ENCODE measurements at regions not wholly inside any gene's neighbourhood (a gene's known extent, or its start where the extent isn't known, plus 50 kb on each side); places are given as distances from the start of the nearest gene placed in this dataset.

DNA sequence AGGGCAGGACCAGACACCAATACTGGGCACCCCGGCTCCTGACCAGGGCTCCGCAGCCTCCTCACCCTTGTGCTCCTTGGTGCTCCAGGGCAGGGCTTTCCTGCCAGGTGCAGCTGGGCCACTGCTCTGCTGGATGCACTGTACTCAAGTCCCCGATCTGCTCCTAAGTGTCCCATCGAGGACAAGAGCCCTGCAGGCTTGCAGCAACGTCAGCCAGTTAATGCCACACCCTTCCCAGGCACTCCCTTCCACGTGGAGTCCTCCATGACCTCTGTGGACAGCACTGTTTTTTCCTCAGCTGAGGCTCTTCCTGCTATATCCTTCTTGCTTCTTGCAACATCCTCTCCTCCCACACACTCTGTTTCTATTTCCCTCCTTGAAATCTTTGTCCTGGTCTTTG lies 94.0 kb upstream of the NGF start:
- Histone ChIP-seq H3K4me3 (ENCODE audit: low read length) (no peak overlapping the region), H2AFZ (ENCODE audit: low read depth, low read length) (no peak overlapping the region), H3K4me1 (ENCODE audit: low read length) (no peaks in the 10 kb centered on the region), H3K27me3 (ENCODE audit: low read depth, low read length) (no peaks in the 10 kb centered on the region), H3K9ac (ENCODE audit: low read length) (no peak overlapping the region), H3K4me2 (ENCODE audit: low read length) (no peak overlapping the region), H3K9me3 (ENCODE audit: insufficient read depth, low read length) (no peaks in the 10 kb centered on the region), H3K27ac (ENCODE audit: low read length) (no peak overlapping the region), H3K36me3 (replicated peaks; ENCODE audit: low read depth, low read length) (no peaks in the 10 kb centered on the region), H4K20me1 (ENCODE audit: insufficient read depth, low read length) (no peaks in the 10 kb centered on the region), H3K79me2 (ENCODE audit: low read length) (no peaks in the 10 kb centered on the region)
- TF ChIP-seq, protein P1, sequence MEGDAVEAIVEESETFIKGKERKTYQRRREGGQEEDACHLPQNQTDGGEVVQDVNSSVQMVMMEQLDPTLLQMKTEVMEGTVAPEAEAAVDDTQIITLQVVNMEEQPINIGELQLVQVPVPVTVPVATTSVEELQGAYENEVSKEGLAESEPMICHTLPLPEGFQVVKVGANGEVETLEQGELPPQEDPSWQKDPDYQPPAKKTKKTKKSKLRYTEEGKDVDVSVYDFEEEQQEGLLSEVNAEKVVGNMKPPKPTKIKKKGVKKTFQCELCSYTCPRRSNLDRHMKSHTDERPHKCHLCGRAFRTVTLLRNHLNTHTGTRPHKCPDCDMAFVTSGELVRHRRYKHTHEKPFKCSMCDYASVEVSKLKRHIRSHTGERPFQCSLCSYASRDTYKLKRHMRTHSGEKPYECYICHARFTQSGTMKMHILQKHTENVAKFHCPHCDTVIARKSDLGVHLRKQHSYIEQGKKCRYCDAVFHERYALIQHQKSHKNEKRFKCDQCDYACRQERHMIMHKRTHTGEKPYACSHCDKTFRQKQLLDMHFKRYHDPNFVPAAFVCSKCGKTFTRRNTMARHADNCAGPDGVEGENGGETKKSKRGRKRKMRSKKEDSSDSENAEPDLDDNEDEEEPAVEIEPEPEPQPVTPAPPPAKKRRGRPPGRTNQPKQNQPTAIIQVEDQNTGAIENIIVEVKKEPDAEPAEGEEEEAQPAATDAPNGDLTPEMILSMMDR (IDR thresholded peaks at IDR 0.05; ENCODE audit: low read depth, low read length), result no peak
- TF ChIP-seq EZH2phosphoT487 (IDR thresholded peaks at IDR 0.05; ENCODE audit: low read depth), result no peak

- no peak overlapping the region for H2AFZ ChIP-seq (ENCODE audit: low read depth, low read length)
- H3K4me2 ChIP-seq (ENCODE audit: low read length), result no peak overlapping the region
- no peak overlapping the region for H3K9ac ChIP-seq (ENCODE audit: low read length)
These were observed 92.6 kb upstream of the NGF start for GRCh38 chr1:115430441-115431158.

DNA sequence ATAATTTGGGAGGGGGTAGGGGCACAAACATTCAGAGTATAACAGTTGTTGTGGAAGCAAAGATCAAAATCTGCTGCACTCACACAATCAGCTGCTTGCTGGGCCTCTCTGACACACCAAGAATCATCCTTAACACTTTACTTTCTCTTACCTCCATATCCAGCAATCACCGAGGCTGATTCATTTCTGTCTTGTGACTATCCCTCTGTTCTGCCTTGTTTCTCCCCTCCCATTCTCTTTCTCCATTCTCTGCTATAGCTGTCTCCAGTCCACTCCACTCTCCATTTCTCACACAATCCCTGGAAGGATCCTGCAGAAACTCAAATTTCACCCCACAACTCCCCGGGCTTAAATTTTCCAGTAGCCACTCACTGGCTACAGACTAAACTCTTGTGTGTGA lies 91.8 kb upstream of the NGF start:
- no peaks in the 10 kb centered on the region for H3K4me1 ChIP-seq (ENCODE audit: low read length)

More at GRCh38 chr1:115430441-115431158, 92.6 kb upstream of the NGF start:
- no peaks in the 10 kb centered on the region for H3K4me1 ChIP-seq (ENCODE audit: low read length)
- H3K4me3 ChIP-seq (ENCODE audit: low read length), result no peak overlapping the region
- H3K79me2 ChIP-seq (ENCODE audit: low read length), result no peaks in the 10 kb centered on the region
- no peaks in the 10 kb centered on the region for H3K27me3 ChIP-seq (ENCODE audit: low read depth, low read length)
- H3K27ac ChIP-seq (ENCODE audit: low read length), result no peak overlapping the region
- no peaks in the 10 kb centered on the region for H4K20me1 ChIP-seq (ENCODE audit: insufficient read depth, low read length)
- H3K36me3 ChIP-seq (replicated peaks; ENCODE audit: low read depth, low read length), result no peaks in the 10 kb centered on the region
- no peaks in the 10 kb centered on the region for H3K9me3 ChIP-seq (ENCODE audit: insufficient read depth, low read length)
- no peak for TF ChIP-seq EZH2phosphoT487 (IDR thresholded peaks at IDR 0.05; ENCODE audit: low read depth)
- TF ChIP-seq, protein P1 (IDR thresholded peaks at IDR 0.05; ENCODE audit: low read depth, low read length), result no peak

DNA sequence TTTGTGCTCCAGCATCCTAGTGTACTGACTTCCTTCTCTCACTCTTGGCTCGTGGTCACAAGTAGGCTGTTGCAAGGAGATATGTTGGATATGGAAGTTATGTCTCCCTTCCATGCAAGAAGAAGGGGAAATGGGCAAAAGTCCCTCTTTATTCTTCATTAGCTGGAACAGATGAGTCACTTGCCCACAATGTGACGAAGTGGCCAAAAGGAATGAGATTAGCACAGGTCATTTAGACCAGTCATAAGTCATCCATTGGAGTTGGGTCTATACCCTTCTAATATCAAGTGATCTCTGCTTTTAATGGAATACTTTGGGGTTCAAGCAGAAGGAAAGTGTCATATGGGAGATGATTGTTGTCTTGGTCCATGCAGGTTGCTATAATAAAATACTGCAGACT lies 91.2 kb upstream of the NGF start:
- Histone ChIP-seq H4K20me1 (ENCODE audit: insufficient read depth, low read length) (no peaks in the 10 kb centered on the region), H3K79me2 (ENCODE audit: low read length) (no peaks in the 10 kb centered on the region), H3K9me3 (ENCODE audit: insufficient read depth, low read length) (no peaks in the 10 kb centered on the region), H3K4me2 (ENCODE audit: low read length) (no peak overlapping the region), H3K27me3 (ENCODE audit: low read depth, low read length) (no peaks in the 10 kb centered on the region), H3K9ac (ENCODE audit: low read length) (no peak overlapping the region), H3K27ac (ENCODE audit: low read length) (no peak overlapping the region), H3K4me1 (ENCODE audit: low read length) (no peaks in the 10 kb centered on the region), H2AFZ (ENCODE audit: low read depth, low read length) (no peak overlapping the region), H3K36me3 (replicated peaks; ENCODE audit: low read depth, low read length) (no peaks in the 10 kb centered on the region), H3K4me3 (ENCODE audit: low read length) (no peak overlapping the region)
- no peak for TF ChIP-seq EZH2phosphoT487 (IDR thresholded peaks at IDR 0.05; ENCODE audit: low read depth)
- TF ChIP-seq, protein P1 (IDR thresholded peaks at IDR 0.05; ENCODE audit: low read depth, low read length), result no peak

More for the DNA sequence above, 91.8 kb upstream of the NGF start:
- Histone ChIP-seq H3K36me3 (replicated peaks; ENCODE audit: low read depth, low read length) (no peaks in the 10 kb centered on the region), H3K9ac (ENCODE audit: low read length) (no peak overlapping the region), H3K27me3 (ENCODE audit: low read depth, low read length) (no peaks in the 10 kb centered on the region), H4K20me1 (ENCODE audit: insufficient read depth, low read length) (no peaks in the 10 kb centered on the region), H3K27ac (ENCODE audit: low read length) (no peak overlapping the region), H2AFZ (ENCODE audit: low read depth, low read length) (no peak overlapping the region), H3K9me3 (ENCODE audit: insufficient read depth, low read length) (no peaks in the 10 kb centered on the region), H3K79me2 (ENCODE audit: low read length) (no peaks in the 10 kb centered on the region), H3K4me3 (ENCODE audit: low read length) (no peak overlapping the region), H3K4me2 (ENCODE audit: low read length) (no peak overlapping the region)
- TF ChIP-seq, protein P1 (IDR thresholded peaks at IDR 0.05; ENCODE audit: low read depth, low read length), result no peak
- TF ChIP-seq EZH2phosphoT487 (IDR thresholded peaks at IDR 0.05; ENCODE audit: low read depth), result no peak
